Endothelial cell of umbilical vein (primary cell): ENCODE measurements at regions not wholly inside any gene's neighbourhood (a gene's known extent, or its start where the extent isn't known, plus 50 kb on each side); places are given as distances from the start of the nearest gene placed in this dataset.

Source experiments
- BruUV-seq: library from RNA; stranded (reverse); fragments of 400-500 nt; replicated peaks from 2 replicates; lab custom pipeline; 2021; lab: Mats Ljungman, UMichigan
- CTCF ChIA-PET: fragments of 300-600, 350-600 bp; sonication (Branson Sonifier 250); formaldehyde crosslinking; loops from one replicate; lab custom pipeline; 2021; ENCODE audit warnings: antibody characterized with exemption, inconsistent platforms; lab: Charles Lee
- POLR2A ChIA-PET: fragments of 300-600, 350-600 bp; sonication (Branson Sonifier 250); formaldehyde crosslinking; loops from one replicate; lab custom pipeline; 2021; ENCODE audit warnings: antibody characterized with exemption, inconsistent platforms; lab: Charles Lee
- DNase-seq: peaks from one replicate; pipeline ENCODE4 v3.0.0-alpha.2; 2011; ENCODE audit warnings: low read depth, low spot score
- FAIRE-seq: peaks from 2 replicates; lab custom pipeline; 2011; peaks lifted over from hg19 to GRCh38; lab: Jason Lieb, UNC
- H2AFZ ChIP-seq: 2 replicates; pipeline ENCODE4 v1.6.0; 2012; ENCODE audit warnings: low read depth, low read length, control low read depth, inconsistent platforms
- H3K27ac ChIP-seq: 2 replicates; pipeline ENCODE4 v1.5.1; 2011; ENCODE audit warnings: low read depth, mild to moderate bottlenecking, control low read depth, low read length, moderate library complexity; ENCODE audit not compliant: insufficient read depth
- H3K27me3 ChIP-seq, 2 experiments: 2 replicates each; pipeline versions ENCODE4 v1.6.0 to v1.6.1; 2011; ENCODE audit warnings: low read length in 2 of 2, mixed read lengths in 1 of 2; ENCODE audit not compliant: control insufficient read depth in 2 of 2, insufficient read depth in 2 of 2
- H3K36me3 ChIP-seq, 2 experiments: 2 replicates in 1 of 2; 3 replicates in 1 of 2; pipeline ENCODE4 v1.5.1; 2011; ENCODE audit warnings: low read length in 2 of 2, mild to moderate bottlenecking in 1 of 2, moderate library complexity in 1 of 2; ENCODE audit not compliant: control insufficient read depth in 2 of 2, insufficient read depth in 2 of 2; ENCODE audit errors: extremely low read depth in 1 of 2
- H3K4me1 ChIP-seq: 3 replicates; pipeline ENCODE4 v1.5.1; 2011; ENCODE audit warnings: mild to moderate bottlenecking, low read length; ENCODE audit not compliant: control insufficient read depth, insufficient read depth; ENCODE audit errors: extremely low read depth
- H3K4me2 ChIP-seq: 2 replicates; pipeline ENCODE4 v1.6.1; 2011; ENCODE audit warnings: low read length, control low read depth, mixed read lengths; ENCODE audit not compliant: insufficient read depth
- H3K4me3 ChIP-seq, 3 experiments: fragments of 200-600 bp in 1 of 3; sonication (generic), shearing (Covaris generic) in 1 of 3; replicated peaks in 1 of 3; 2 replicates each; pipeline ENCODE4 v1.5.1; 2011 to 2016; ENCODE audit warnings: control low read depth in 3 of 3, low read length in 3 of 3, mild to moderate bottlenecking in 2 of 3, inconsistent platforms in 1 of 3, low read depth in 1 of 3, moderate library complexity in 1 of 3; ENCODE audit not compliant: insufficient read depth in 1 of 3
- H3K79me2 ChIP-seq: 2 replicates; pipeline ENCODE4 v1.6.0; 2012; ENCODE audit warnings: low read length, inconsistent platforms; ENCODE audit not compliant: control insufficient read depth, insufficient read depth
- H3K9ac ChIP-seq: replicated peaks from 2 replicates; pipeline ENCODE3; 2011; ENCODE audit warnings: low read length, control low read depth; ENCODE audit not compliant: insufficient read depth; ENCODE audit errors: extremely low read depth
- H3K9me1 ChIP-seq: replicated peaks from 3 replicates; pipeline ENCODE4 v1.6.0; 2011; ENCODE audit warnings: mild to moderate bottlenecking, low read length; ENCODE audit not compliant: control insufficient read depth, insufficient read depth; ENCODE audit errors: extremely low read depth
- H3K9me3 ChIP-seq: replicated peaks from 2 replicates; pipeline ENCODE4 v1.5.1; 2012; ENCODE audit warnings: low read length, inconsistent platforms; ENCODE audit not compliant: control insufficient read depth, insufficient read depth
- H4K20me1 ChIP-seq: replicated peaks from 2 replicates; pipeline ENCODE3; 2011; ENCODE audit warnings: mild to moderate bottlenecking, low read length; ENCODE audit not compliant: control insufficient read depth, insufficient read depth; ENCODE audit errors: extremely low read depth
- CTCF ChIP-seq, 2 donors: IDR thresholded peaks; 1 replicate in 1 of 2; 2 replicates in 1 of 2; pipeline ENCODE4 v1.5.1; 2011; ENCODE audit warnings: low read length in 2 of 2, mild to moderate bottlenecking in 2 of 2, moderate library complexity in 2 of 2, control low read depth in 1 of 2, inconsistent platforms in 1 of 2, low read depth in 1 of 2; ENCODE audit not compliant: insufficient read depth in 1 of 2; ENCODE audit errors: extremely low read depth in 1 of 2
- EZH2 ChIP-seq: IDR thresholded peaks from 2 replicates; pipeline ENCODE4 v1.6.1; 2012; ENCODE audit warnings: borderline replicate concordance, low read depth, mild to moderate bottlenecking, moderate library complexity, low read length, inconsistent platforms; ENCODE audit not compliant: severe bottlenecking
- FOS ChIP-seq: IDR thresholded peaks from 2 replicates; pipeline ENCODE4 v1.6.1; 2011; ENCODE audit warnings: mild to moderate bottlenecking, low read length, moderate library complexity, borderline replicate concordance; ENCODE audit not compliant: insufficient read depth
- GATA2 ChIP-seq: IDR thresholded peaks from 2 replicates; pipeline ENCODE4 v1.7.0; 2011; ENCODE audit warnings: low read depth, mild to moderate bottlenecking, moderate library complexity, mixed read lengths, low read length; ENCODE audit not compliant: insufficient read length, insufficient read depth
- JUN ChIP-seq: IDR thresholded peaks from 2 replicates; pipeline ENCODE4 v1.6.1; 2011; ENCODE audit warnings: borderline replicate concordance, low read depth; ENCODE audit not compliant: insufficient read length, insufficient read depth
- MAX ChIP-seq: IDR thresholded peaks from 2 replicates; pipeline ENCODE4 v1.6.1; 2011; ENCODE audit not compliant: insufficient read depth, insufficient read length
- MYC ChIP-seq: IDR thresholded peaks from one replicate; pipeline ENCODE4 v1.6.1; 2011; ENCODE audit warnings: mild to moderate bottlenecking, low read depth, low read length
- POLR2A ChIP-seq: IDR thresholded peaks from 2 replicates; pipeline ENCODE4 v1.6.1; 2012; ENCODE audit warnings: low read depth, mild to moderate bottlenecking, control low read depth, low read length
- POLR2AphosphoS5 ChIP-seq: IDR thresholded peaks from 2 replicates; pipeline ENCODE4 v1.6.1; 2012; ENCODE audit warnings: low read depth, mild to moderate bottlenecking, control low read depth, low read length, moderate library complexity; ENCODE audit not compliant: insufficient read depth
- dilution Hi-C: fragments of 300-500 bp; cut with MboI; formaldehyde crosslinking; loops from one replicate; pipeline ENCODE4 v1.15.0; 2019; ENCODE audit warnings: low sequenced_read_pairs; ENCODE audit not compliant: extremely low pct_ligation_motif_present
- intact Hi-C: fragments of 100-400 bp; cut with micrococcal nuclease; formaldehyde crosslinking; loops from one replicate; pipeline ENCODE4 v1.10.0; 2022

- no peaks in the 10 kb centered on the region for H3K9me3 ChIP-seq
- DNase-seq (no peak), FAIRE-seq (no peak)
- ChIA-PET POLR2A (no interaction called here), CTCF (no interaction called here)
- H4K20me1 ChIP-seq = no peaks in the 10 kb centered on the region
- no peaks in the 10 kb centered on the region for H3K36me3 ChIP-seq
- H3K4me1 ChIP-seq = no peaks in the 10 kb centered on the region
- H3K79me2 ChIP-seq = no peaks in the 10 kb centered on the region
- H3K4me3 ChIP-seq = no peak overlapping the region
- intact Hi-C loops = no loop called here
- dilution Hi-C loops = no loop called here
- no peak overlapping the region for H3K9ac ChIP-seq
- no peaks in the 10 kb centered on the region for H3K27me3 ChIP-seq
- no peaks in the 10 kb centered on the region for H3K9me1 ChIP-seq
- no peak for TF ChIP-seq MAX
- TF ChIP-seq FOS = no peak
- TF ChIP-seq POLR2A = no peak
- TF ChIP-seq CTCF (IDR thresholded peaks at IDR 0.05; ENCODE audit: extremely low read depth in 1 of 2, insufficient read depth in 1 of 2, low read depth in 1 of 2, low read length in 2 of 2) = no peak
- no peak for TF ChIP-seq POLR2AphosphoS5
- no peak for TF ChIP-seq JUN
- no peak for TF ChIP-seq EZH2
- TF ChIP-seq GATA2 = no peak
- TF ChIP-seq MYC = no peak
- H3K27ac ChIP-seq = no peak overlapping the region
- no peak overlapping the region for H2AFZ ChIP-seq
- BruUV-seq = no TSS peak
- H3K4me2 ChIP-seq = no peak overlapping the region
Measured at GRCh38 chr15:96072821-96073220, 257.7 kb upstream of the NR2F2 start.
